Activated naive CD4-positive, alpha-beta T cell treated with anti-CD3 and anti-CD28 coated beads, Interleukin-2, amount 50 U/mL, for 16 hours (primary cell): ENCODE measurements at regions not wholly inside any gene's neighbourhood (a gene's known extent, or its start where the extent isn't known, plus 50 kb on each side); places are given as distances from the start of the nearest gene placed in this dataset.
"Not testable (repeated sequence)": the region's sequence is repeated elsewhere in the genome, so short reads cannot be mapped to it uniquely, and the experiment has no call there.

Source experiments
- DNase-seq: peaks from one replicate; pipeline ENCODE4 v3.0.0-alpha.2; 2020

DNA sequence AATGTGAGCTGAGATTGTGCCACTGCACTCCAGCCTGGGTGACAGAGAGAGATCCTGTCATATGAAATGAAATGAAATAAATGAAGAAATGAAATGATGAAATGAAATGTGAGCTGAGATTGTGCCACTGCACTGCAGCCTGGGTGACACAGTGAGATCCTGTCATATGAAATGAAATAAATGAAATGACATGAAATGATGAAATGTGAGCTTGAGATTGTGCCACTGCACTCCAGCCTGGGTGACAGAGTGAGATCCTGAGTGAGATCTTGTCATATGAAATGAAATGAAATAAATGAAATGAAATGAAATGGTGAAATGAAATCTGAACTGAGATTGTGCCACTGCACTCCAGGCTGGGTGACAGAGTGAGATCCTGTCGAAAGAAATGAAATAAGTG lies 58.2 kb upstream of the FAN1 start:
- DNase-seq, result not testable (repeated sequence)
